Neutrophil (primary cell): ENCODE measurements at regions not wholly inside any gene's neighbourhood (a gene's known extent, or its start where the extent isn't known, plus 50 kb on each side); places are given as distances from the start of the nearest gene placed in this dataset.

Experiments used
- H3K27ac ChIP-seq: fragments of 200-600 bp; sonication (generic); 2 replicates; pipeline ENCODE4 v1.5.1; 2016; ENCODE audit warnings: mild to moderate bottlenecking, moderate library complexity
- H3K27me3 ChIP-seq: fragments of 200-600 bp; sonication (generic); 2 replicates; pipeline ENCODE4 v1.6.0; 2016; ENCODE audit warnings: mild to moderate bottlenecking
- H3K36me3 ChIP-seq: fragments of 200-600 bp; sonication (generic); 2 replicates; pipeline ENCODE4 v1.5.1; 2017
- H3K4me1 ChIP-seq, 2 experiments: fragments of 200-600 bp in 1 of 2; sonication (generic) in 1 of 2; 1 replicate in 1 of 2; 2 replicates in 1 of 2; pipeline versions ENCODE4 v1.5.1 to v1.6.1; 2013 to 2016; ENCODE audit warnings: low read depth in 1 of 2, low read length in 1 of 2, mild to moderate bottlenecking in 1 of 2, moderate library complexity in 1 of 2; ENCODE audit not compliant: control insufficient read depth in 1 of 2, insufficient read depth in 1 of 2
- H3K4me3 ChIP-seq, 2 experiments: fragments of 200-600 bp in 1 of 2; sonication (generic) in 1 of 2; 1 replicate in 1 of 2; 2 replicates in 1 of 2; pipeline ENCODE4 v1.5.1; 2013 to 2016; ENCODE audit warnings: low read depth in 1 of 2, low read length in 1 of 2, mild to moderate bottlenecking in 1 of 2, moderate library complexity in 1 of 2
- H3K9me3 ChIP-seq: fragments of 200-600 bp; sonication (generic); 2 replicates; pipeline ENCODE4 v1.5.1; 2016
- TF ChIP-seq, protein P1 (sequence below): fragments of 200-600 bp; sonication (generic); IDR thresholded peaks from 2 replicates; pipeline ENCODE4 v1.5.1; 2016; ENCODE audit warnings: antibody characterized with exemption

DNA sequence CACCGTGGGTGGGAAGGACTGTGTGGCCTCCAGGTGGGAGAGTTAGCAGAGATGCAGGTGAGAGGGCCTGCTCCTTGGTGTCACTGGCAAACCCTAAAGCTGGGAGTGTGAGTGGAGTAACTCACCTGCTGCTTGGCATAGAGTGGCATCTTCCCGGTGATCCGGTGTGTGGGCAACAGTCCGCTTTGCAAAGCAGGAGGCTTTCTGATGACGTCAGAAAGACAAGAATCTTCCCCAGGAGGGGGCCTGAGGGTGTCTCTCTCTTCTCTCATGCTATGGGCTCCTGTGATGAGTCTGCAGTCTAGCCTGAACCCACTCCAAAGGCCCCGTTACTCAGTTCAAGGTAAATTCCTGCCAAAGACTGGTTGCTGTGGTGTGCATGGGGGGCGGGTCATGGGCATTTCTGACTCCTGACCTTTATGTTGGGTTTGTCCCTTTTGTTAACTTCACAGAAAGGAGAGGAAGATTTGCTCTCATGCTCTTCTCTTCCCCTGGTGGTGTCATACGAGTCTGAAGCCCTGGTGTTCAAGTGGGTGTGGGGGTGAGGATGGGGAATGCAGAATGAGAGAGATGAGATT is 187.9 kb downstream of the GATA3 start:
- H3K36me3 ChIP-seq = no peaks in the 10 kb centered on the region
- TF ChIP-seq, protein P1, sequence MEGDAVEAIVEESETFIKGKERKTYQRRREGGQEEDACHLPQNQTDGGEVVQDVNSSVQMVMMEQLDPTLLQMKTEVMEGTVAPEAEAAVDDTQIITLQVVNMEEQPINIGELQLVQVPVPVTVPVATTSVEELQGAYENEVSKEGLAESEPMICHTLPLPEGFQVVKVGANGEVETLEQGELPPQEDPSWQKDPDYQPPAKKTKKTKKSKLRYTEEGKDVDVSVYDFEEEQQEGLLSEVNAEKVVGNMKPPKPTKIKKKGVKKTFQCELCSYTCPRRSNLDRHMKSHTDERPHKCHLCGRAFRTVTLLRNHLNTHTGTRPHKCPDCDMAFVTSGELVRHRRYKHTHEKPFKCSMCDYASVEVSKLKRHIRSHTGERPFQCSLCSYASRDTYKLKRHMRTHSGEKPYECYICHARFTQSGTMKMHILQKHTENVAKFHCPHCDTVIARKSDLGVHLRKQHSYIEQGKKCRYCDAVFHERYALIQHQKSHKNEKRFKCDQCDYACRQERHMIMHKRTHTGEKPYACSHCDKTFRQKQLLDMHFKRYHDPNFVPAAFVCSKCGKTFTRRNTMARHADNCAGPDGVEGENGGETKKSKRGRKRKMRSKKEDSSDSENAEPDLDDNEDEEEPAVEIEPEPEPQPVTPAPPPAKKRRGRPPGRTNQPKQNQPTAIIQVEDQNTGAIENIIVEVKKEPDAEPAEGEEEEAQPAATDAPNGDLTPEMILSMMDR = no peak
- no peak overlapping the region for H3K4me3 ChIP-seq
- peaks cover 23% of the 10 kb centered on the region for H3K27me3 ChIP-seq
- no peaks in the 10 kb centered on the region for H3K4me1 ChIP-seq
- no peak overlapping the region for H3K27ac ChIP-seq
- H3K9me3 ChIP-seq = no peaks in the 10 kb centered on the region

- Histone ChIP-seq H3K9me3 (no peaks in the 10 kb centered on the region), H3K4me1 (no peaks in the 10 kb centered on the region), H3K27me3 (no peaks in the 10 kb centered on the region), H3K27ac (no peak overlapping the region), H3K4me3 (no peak overlapping the region), H3K36me3 (no peaks in the 10 kb centered on the region)
- TF ChIP-seq, protein P1 = no peak
These were observed 190.8 kb downstream of the GATA3 start for GRCh38 chr10:8245131-8245813.

DNA sequence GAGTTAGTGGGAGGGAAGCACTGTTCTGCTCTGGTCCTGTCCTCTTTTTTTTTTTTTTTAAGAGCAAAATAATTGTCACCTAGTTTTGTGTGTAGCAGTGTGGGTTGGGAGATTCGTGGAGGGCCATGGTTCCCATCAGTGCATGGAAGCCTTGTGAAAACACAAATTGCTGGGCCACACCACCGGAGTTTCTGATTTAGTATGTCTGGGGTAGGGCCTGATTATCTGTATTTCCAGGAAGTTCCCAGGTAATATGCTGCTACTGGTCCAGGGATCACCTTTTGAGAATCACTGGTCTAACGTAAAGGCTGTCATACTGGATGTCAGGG is 191.3 kb downstream of the GATA3 start:
- Histone ChIP-seq H3K4me1 (no peaks in the 10 kb centered on the region), H3K9me3 (no peaks in the 10 kb centered on the region), H3K27ac (no peak overlapping the region), H3K27me3 (no peaks in the 10 kb centered on the region), H3K36me3 (no peaks in the 10 kb centered on the region), H3K4me3 (no peak overlapping the region)
- TF ChIP-seq, protein P1 = no peak

DNA sequence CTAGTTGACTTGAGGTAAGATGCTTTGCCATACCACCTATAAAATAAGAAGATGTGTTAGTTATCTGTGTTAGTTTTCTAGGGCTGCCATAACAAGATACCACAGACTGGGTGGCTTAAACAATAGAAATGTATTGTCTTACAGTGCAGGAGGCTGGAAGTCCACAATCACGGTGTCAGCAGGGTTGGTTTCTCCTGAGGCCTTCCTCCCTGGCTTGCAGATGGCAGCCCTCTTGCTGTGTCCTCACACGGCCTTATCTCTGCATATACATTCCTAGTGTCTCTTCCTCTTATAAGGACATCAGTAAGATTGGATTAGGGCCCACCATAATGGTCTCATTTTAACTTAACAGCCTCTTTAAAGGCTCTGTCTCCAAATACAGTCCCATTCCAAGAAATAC is 192.1 kb downstream of the GATA3 start:
- Histone ChIP-seq H3K27ac (no peak overlapping the region), H3K27me3 (no peaks in the 10 kb centered on the region), H3K9me3 (no peaks in the 10 kb centered on the region), H3K36me3 (no peaks in the 10 kb centered on the region), H3K4me1 (no peaks in the 10 kb centered on the region), H3K4me3 (no peak overlapping the region)
- TF ChIP-seq, protein P1 = no peak

DNA sequence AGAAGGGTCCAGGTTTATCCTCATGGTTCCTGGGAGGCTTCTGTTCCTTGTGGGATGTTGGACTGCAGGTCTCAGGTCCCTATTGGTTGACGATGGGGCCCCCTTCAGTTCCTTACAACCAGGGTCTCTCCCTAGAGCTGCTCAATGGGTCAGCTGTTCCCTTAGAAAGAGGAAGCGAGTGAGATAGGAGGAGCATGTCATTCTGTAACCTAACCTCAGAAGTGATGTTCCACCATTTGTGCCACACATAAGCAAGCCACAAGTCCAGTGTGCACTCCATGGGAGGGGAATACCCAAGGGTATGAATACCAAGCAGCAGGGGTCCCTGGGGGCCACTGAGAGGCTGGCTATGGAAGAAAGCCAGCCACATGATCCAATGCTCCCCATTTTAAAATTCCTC is 192.7 kb downstream of the GATA3 start:
- H3K9me3 ChIP-seq = no peaks in the 10 kb centered on the region

More for the DNA sequence above, 192.7 kb downstream of the GATA3 start:
- Histone ChIP-seq H3K4me1 (no peaks in the 10 kb centered on the region), H3K27me3 (no peaks in the 10 kb centered on the region), H3K4me3 (no peak overlapping the region), H3K36me3 (no peaks in the 10 kb centered on the region), H3K27ac (no peak overlapping the region)
- TF ChIP-seq, protein P1 = no peak
